HG03159 (cell line): ENCODE measurements at regions not wholly inside any gene's neighbourhood (a gene's known extent, or its start where the extent isn't known, plus 50 kb on each side); places are given as distances from the start of the nearest gene placed in this dataset.
"Not testable (repeated sequence)": the region's sequence is repeated elsewhere in the genome, so short reads cannot be mapped to it uniquely, and the experiment has no call there.

Experiments
- ATAC-seq: cut with Tn5 transposase; IDR thresholded peaks from one replicate; pipeline ENCODE4 v1.9.1; 2021; ENCODE audit warnings: mild to moderate bottlenecking, moderate library complexity; ENCODE audit not compliant: unreplicated experiment

- not testable (repeated sequence) for ATAC-seq
Observed at GRCh38 chr2:111672641-111673040, 211.4 kb downstream of the ANAPC1 start.

GRCh38 chr2:111673526-111673925 lies 210.5 kb downstream of the ANAPC1 start:
- ATAC-seq: no peak

GRCh38 chr2:111675419-111676194 lies 208.4 kb downstream of the ANAPC1 start:
- ATAC-seq: no peak

GRCh38 chr2:111676291-111676822 lies 207.6 kb downstream of the ANAPC1 start:
- no peak for ATAC-seq

- no peak for ATAC-seq
Observed at GRCh38 chr2:111678161-111678560, 205.8 kb downstream of the ANAPC1 start.

- ATAC-seq: no peak
Observed at GRCh38 chr2:111678651-111679050, 205.3 kb downstream of the ANAPC1 start.

- no peak for ATAC-seq
Observed at GRCh38 chr2:111679202-111679601, 204.8 kb downstream of the ANAPC1 start.

GRCh38 chr2:111684611-111685010 lies 199.4 kb downstream of the ANAPC1 start:
- no peak for ATAC-seq

- no peak for ATAC-seq
Observed at GRCh38 chr2:111685342-111685741, 198.7 kb downstream of the ANAPC1 start.

- ATAC-seq: no peak
Observed at GRCh38 chr2:111686994-111687393, 197.0 kb downstream of the ANAPC1 start.

- ATAC-seq: no peak
Observed at GRCh38 chr2:111687911-111688310, 196.1 kb downstream of the ANAPC1 start.

GRCh38 chr2:111688482-111688881 lies 195.5 kb downstream of the ANAPC1 start:
- no peak for ATAC-seq

- ATAC-seq: no peak
Observed at GRCh38 chr2:111689174-111689573, 194.8 kb downstream of the ANAPC1 start.

GRCh38 chr2:111689941-111690340 lies 194.1 kb downstream of the ANAPC1 start:
- ATAC-seq: no peak

GRCh38 chr2:111691164-111691875 lies 192.7 kb downstream of the ANAPC1 start:
- no peak for ATAC-seq

- ATAC-seq: no peak
Observed at GRCh38 chr2:111692311-111692710, 191.7 kb downstream of the ANAPC1 start.

GRCh38 chr2:111694700-111695101 lies 189.3 kb downstream of the ANAPC1 start:
- ATAC-seq: no peak

- no peak for ATAC-seq
Observed at GRCh38 chr2:111695441-111696007, 188.5 kb downstream of the ANAPC1 start.

- ATAC-seq: no peak
Observed at GRCh38 chr2:111696226-111696625, 187.8 kb downstream of the ANAPC1 start.

- ATAC-seq: no peak
Observed at GRCh38 chr2:111697560-111697959, 186.4 kb downstream of the ANAPC1 start.

GRCh38 chr2:111698089-111698488 lies 185.9 kb downstream of the ANAPC1 start:
- ATAC-seq: no peak
